Caco-2 (cell line): ENCODE measurements at regions not wholly inside any gene's neighbourhood (a gene's known extent, or its start where the extent isn't known, plus 50 kb on each side); places are given as distances from the start of the nearest gene placed in this dataset.

Source experiments
- BruUV-seq: library from RNA; stranded (reverse); fragments of 400-500 nt; replicated peaks from 2 replicates; lab custom pipeline; 2021; lab: Mats Ljungman, UMichigan
- CTCF ChIA-PET: fragments of 300-600 bp; sonication (Branson Sonifier 250); formaldehyde crosslinking; loops from one replicate; lab custom pipeline; 2022; ENCODE audit warnings: antibody characterized with exemption; lab: Charles Lee
- POLR2A ChIA-PET: fragments of 300-600 bp; sonication (Branson Sonifier 250); formaldehyde crosslinking; loops from one replicate; lab custom pipeline; 2022; ENCODE audit warnings: antibody characterized with exemption; lab: Charles Lee
- DNase-seq, 2 experiments: peaks; one replicate each; pipeline versions ENCODE4 v3.0.0 to v3.0.0-alpha.2; 2020 to 2022
- H3K27me3 ChIP-seq: replicated peaks from 2 replicates; pipeline ENCODE4 v1.6.0; 2011; ENCODE audit warnings: low read length; ENCODE audit not compliant: control insufficient read depth, insufficient read depth
- H3K36me3 ChIP-seq: 2 replicates; pipeline ENCODE4 v1.5.1; 2011; ENCODE audit warnings: low read length; ENCODE audit not compliant: control insufficient read depth, insufficient read depth
- H3K4me1 ChIP-seq: fragments of 250-450 bp; sonication (Bioruptor Pico); 2 replicates; pipeline ENCODE4 v1.5.1; 2020; ENCODE audit warnings: mild to moderate bottlenecking
- H3K4me3 ChIP-seq: 2 replicates; pipeline ENCODE4 v1.5.1; 2011; ENCODE audit warnings: low read depth, mild to moderate bottlenecking, control low read depth, low read length
- H3K9me3 ChIP-seq: fragments of 250-450 bp; sonication (Bioruptor Pico); 2 replicates; pipeline ENCODE4 v1.5.1; 2020; ENCODE audit warnings: mild to moderate bottlenecking, moderate library complexity
- H3K27ac Mint-ChIP-seq: one replicate; pipeline ENCODE4 v1.8.0; 2022; ENCODE audit warnings: mixed read lengths; ENCODE audit not compliant: unreplicated experiment
- H3K27me3 Mint-ChIP-seq: one replicate; pipeline ENCODE4 v1.8.0; 2022; ENCODE audit warnings: mixed read lengths; ENCODE audit not compliant: insufficient read depth, unreplicated experiment
- H3K36me3 Mint-ChIP-seq: one replicate; pipeline ENCODE4 v1.8.0; 2022; ENCODE audit warnings: mild to moderate bottlenecking, mixed read lengths; ENCODE audit not compliant: insufficient read depth, unreplicated experiment
- H3K4me1 Mint-ChIP-seq: one replicate; pipeline ENCODE4 v1.8.0; 2022; ENCODE audit warnings: low read depth, mixed read lengths; ENCODE audit not compliant: unreplicated experiment
- H3K4me3 Mint-ChIP-seq: one replicate; pipeline ENCODE4 v1.8.0; 2022; ENCODE audit warnings: mild to moderate bottlenecking, moderate library complexity, mixed read lengths; ENCODE audit not compliant: unreplicated experiment
- H3K9me3 Mint-ChIP-seq: one replicate; pipeline ENCODE4 v1.8.0; 2022; ENCODE audit warnings: mixed read lengths; ENCODE audit not compliant: unreplicated experiment
- CTCF ChIP-seq, 2 experiments: fragments of 200-600 bp in 1 of 2; IDR thresholded peaks; 1 replicate in 1 of 2; 2 replicates in 1 of 2; pipeline versions ENCODE4 v1.5.1 to v1.8.0; 2011 to 2022; ENCODE audit warnings: antibody characterized with exemption in 1 of 2, control low read depth in 1 of 2, inconsistent platforms in 1 of 2, low read depth in 1 of 2, low read length in 1 of 2, mild to moderate bottlenecking in 1 of 2, moderate library complexity in 1 of 2; ENCODE audit not compliant: insufficient read depth in 1 of 2, severe bottlenecking in 1 of 2, unreplicated experiment in 1 of 2
- intact Hi-C: fragments of 100-400 bp; cut with micrococcal nuclease; formaldehyde crosslinking; loops from one replicate; pipeline ENCODE4 v1.10.0; 2022; ENCODE audit not compliant: unreplicated experiment

- no peaks in the 10 kb centered on the region for H3K27me3 Mint-ChIP-seq
- peaks cover 3% of the 10 kb centered on the region; the same call in 1 of the 2 replicates for H3K9me3 ChIP-seq
- no peak overlapping the region for H3K4me3 Mint-ChIP-seq
- no peaks in the 10 kb centered on the region for H3K36me3 ChIP-seq
- no TSS peak for BruUV-seq
- intact Hi-C loops, result no loop called here
- CTCF ChIA-PET, result no interaction called here
- POLR2A ChIA-PET, result no interaction called here
- H3K9me3 Mint-ChIP-seq, result peaks cover 12% of the 10 kb centered on the region
- peaks cover 8% of the 10 kb centered on the region for H3K4me1 Mint-ChIP-seq
- no peak overlapping the region for H3K27ac Mint-ChIP-seq
- TF ChIP-seq CTCF (IDR thresholded peaks at IDR 0.05; ENCODE audit: insufficient read depth in 1 of 2, low read depth in 1 of 2, low read length in 1 of 2, severe bottlenecking in 1 of 2, unreplicated experiment in 1 of 2), result no peak
- no peaks in the 10 kb centered on the region for H3K27me3 ChIP-seq
- no peak overlapping the region for H3K4me3 ChIP-seq
- no peaks in the 10 kb centered on the region for H3K36me3 Mint-ChIP-seq
- DNase-seq, result no peak
- peaks cover 19% of the 10 kb centered on the region for H3K4me1 ChIP-seq
Observed at GRCh38 chr15:70407336-70407670, 309.6 kb upstream of the TLE3 start.

GRCh38 chr15:70406617-70407335 lies 309.1 kb upstream of the TLE3 start:
- Mint-ChIP-seq H3K27ac (no peak overlapping the region), H3K4me1 (peaks cover 7% of the 10 kb centered on the region), H3K4me3 (no peak overlapping the region), H3K36me3 (no peaks in the 10 kb centered on the region), H3K27me3 (no peaks in the 10 kb centered on the region), H3K9me3 (peaks cover 12% of the 10 kb centered on the region)
- intact Hi-C loops, result no loop called here
- POLR2A ChIA-PET, result no interaction called here
- Histone ChIP-seq H3K9me3 (peaks cover 3% of the 10 kb centered on the region; the same call in 1 of the 2 replicates), H3K4me1 (peaks cover 13% of the 10 kb centered on the region), H3K4me3 (no peak overlapping the region), H3K27me3 (no peaks in the 10 kb centered on the region), H3K36me3 (no peaks in the 10 kb centered on the region)
- CTCF ChIA-PET, result interaction anchor here (0.6 kb wide), 1 partner anchor 178 kb away, joined by 3 read pairs; no protein-coding TSS in a partner anchor
- no peak for TF ChIP-seq CTCF (IDR thresholded peaks at IDR 0.05; ENCODE audit: insufficient read depth in 1 of 2, low read depth in 1 of 2, low read length in 1 of 2, severe bottlenecking in 1 of 2, unreplicated experiment in 1 of 2)
- DNase-seq, result no peak
- no TSS peak for BruUV-seq

GRCh38 chr15:70401709-70402108 lies 304.0 kb upstream of the TLE3 start:
- no peak for DNase-seq
- no peaks in the 10 kb centered on the region for H3K9me3 Mint-ChIP-seq
- no peak overlapping the region for H3K27ac Mint-ChIP-seq
- TF ChIP-seq CTCF (IDR thresholded peaks at IDR 0.05; ENCODE audit: insufficient read depth in 1 of 2, low read depth in 1 of 2, low read length in 1 of 2, severe bottlenecking in 1 of 2, unreplicated experiment in 1 of 2), result no peak
- POLR2A ChIA-PET, result no interaction called here
- intact Hi-C loops, result no loop called here
- H3K4me1 ChIP-seq, result no peaks in the 10 kb centered on the region
- no peaks in the 10 kb centered on the region for H3K36me3 Mint-ChIP-seq
- no peaks in the 10 kb centered on the region for H3K9me3 ChIP-seq
- H3K36me3 ChIP-seq, result no peaks in the 10 kb centered on the region
- CTCF ChIA-PET, result no interaction called here
- H3K27me3 Mint-ChIP-seq, result no peaks in the 10 kb centered on the region
- no peaks in the 10 kb centered on the region for H3K27me3 ChIP-seq
- no peaks in the 10 kb centered on the region for H3K4me1 Mint-ChIP-seq
- H3K4me3 Mint-ChIP-seq, result no peak overlapping the region
- no TSS peak for BruUV-seq
- H3K4me3 ChIP-seq, result no peak overlapping the region
